ENCODE measurements at regions not wholly inside any gene's neighbourhood (a gene's known extent, or its start where the extent isn't known, plus 50 kb on each side); places are given as distances from the start of the nearest gene placed in this dataset.

GRCh38 chr2:220682616-220683015 is 889.5 kb downstream of the EPHA4 start:
- intact Hi-C loops (cut with micrococcal nuclease): no loop called here
- Histone ChIP-seq H3K4me1 (peaks cover 9% of the 10 kb centered on the region), H3K27me3 (ENCODE audit: low read depth) (no peaks in the 10 kb centered on the region), H3K36me3 (no peaks in the 10 kb centered on the region), H3K27ac (replicated peaks) (no peak overlapping the region), H3K4me3 (no peak overlapping the region), H3K9me3 (replicated peaks) (no peaks in the 10 kb centered on the region)
- DNase-seq: no peak
- no peak for TF ChIP-seq CTCF (IDR thresholded peaks at IDR 0.05; ENCODE audit: borderline replicate concordance)

GRCh38 chr2:220684099-220684498 is 888.0 kb downstream of the EPHA4 start:
- Histone ChIP-seq H3K9me3 (replicated peaks) (no peaks in the 10 kb centered on the region), H3K4me3 (no peak overlapping the region), H3K4me1 (peaks cover 2% of the 10 kb centered on the region), H3K27ac (replicated peaks) (no peak overlapping the region), H3K27me3 (ENCODE audit: low read depth) (no peaks in the 10 kb centered on the region), H3K36me3 (no peaks in the 10 kb centered on the region)
- TF ChIP-seq CTCF (IDR thresholded peaks at IDR 0.05; ENCODE audit: borderline replicate concordance): no peak
- intact Hi-C loops (cut with micrococcal nuclease): no loop called here
- DNase-seq: no peak

- intact Hi-C loops (cut with micrococcal nuclease): loop anchor here (5.0 kb wide), 1 partner anchor 890 kb away; no protein-coding TSS in a partner anchor
- Histone ChIP-seq H3K27me3 (ENCODE audit: low read depth) (no peaks in the 10 kb centered on the region), H3K4me1 (no peaks in the 10 kb centered on the region), H3K36me3 (no peaks in the 10 kb centered on the region), H3K4me3 (no peak overlapping the region), H3K27ac (replicated peaks) (no peak overlapping the region), H3K9me3 (replicated peaks) (no peaks in the 10 kb centered on the region)
- peak; percentile 60 for DNase-seq
- peak; percentile 94 for TF ChIP-seq CTCF (IDR thresholded peaks at IDR 0.05; ENCODE audit: borderline replicate concordance)
Observed at GRCh38 chr2:220687231-220687843, 884.8 kb downstream of the EPHA4 start.

- Histone ChIP-seq H3K4me3 (no peak overlapping the region), H3K4me1 (peaks cover 8% of the 10 kb centered on the region), H3K27ac (replicated peaks) (peak overlapping the region; percentile 65), H3K36me3 (no peaks in the 10 kb centered on the region), H3K27me3 (ENCODE audit: low read depth) (no peaks in the 10 kb centered on the region), H3K9me3 (replicated peaks) (peaks cover under 1% of the 10 kb centered on the region)
- DNase-seq: no peak
- TF ChIP-seq CTCF (IDR thresholded peaks at IDR 0.05; ENCODE audit: borderline replicate concordance): no peak
- intact Hi-C loops (cut with micrococcal nuclease): no loop called here
Observed at GRCh38 chr2:220695397-220696279, 876.5 kb downstream of the EPHA4 start.

- no peaks in the 10 kb centered on the region for H3K36me3 ChIP-seq
- TF ChIP-seq CTCF (IDR thresholded peaks at IDR 0.05; ENCODE audit: borderline replicate concordance): no peak
- H3K4me1 ChIP-seq: peaks cover 8% of the 10 kb centered on the region
- H3K4me3 ChIP-seq: no peak overlapping the region
- no peaks in the 10 kb centered on the region for H3K27me3 ChIP-seq (ENCODE audit: low read depth)
- DNase-seq: no peak
- peak overlapping the region; percentile 26 for H3K27ac ChIP-seq (replicated peaks)
- intact Hi-C loops (cut with micrococcal nuclease): no loop called here
- peaks cover 7% of the 10 kb centered on the region for H3K9me3 ChIP-seq (replicated peaks)
Observed at GRCh38 chr2:220696280-220696669, 875.8 kb downstream of the EPHA4 start.
